Lower lobe of right lung (tissue), 2 donors: ENCODE measurements at regions not wholly inside any gene's neighbourhood (a gene's known extent, or its start where the extent isn't known, plus 50 kb on each side); places are given as distances from the start of the nearest gene placed in this dataset.

Experiments
- ATAC-seq, 2 donors: fragments of 200-7000 bp; cut with Tn5 transposase; one replicate each; pipeline ENCODE4 v1.9.1; 2020 to 2022; ENCODE audit warnings: mild to moderate bottlenecking in 2 of 2, moderate library complexity in 2 of 2
- DNase-seq: peaks from one replicate; pipeline ENCODE4 v3.0.0-alpha.2; 2020
- H3K27ac ChIP-seq: fragments of 200-600 bp; one replicate; pipeline ENCODE4 v1.8.0; 2022
- H3K27me3 ChIP-seq: fragments of 200-600 bp; one replicate; pipeline ENCODE4 v1.8.0; 2022; ENCODE audit warnings: low read depth
- H3K36me3 ChIP-seq: fragments of 200-600 bp; one replicate; pipeline ENCODE4 v1.8.0; 2022; ENCODE audit warnings: mild to moderate bottlenecking
- H3K4me1 ChIP-seq: fragments of 200-600 bp; one replicate; pipeline ENCODE4 v1.8.0; 2022
- H3K4me3 ChIP-seq: fragments of 200-600 bp; one replicate; pipeline ENCODE4 v1.8.0; 2022; ENCODE audit warnings: mild to moderate bottlenecking
- H3K9me3 ChIP-seq: fragments of 200-600 bp; one replicate; pipeline ENCODE4 v1.8.0; 2022
- intact Hi-C: fragments of 100-400 bp; cut with DNase I; formaldehyde crosslinking; loops from one replicate; pipeline ENCODE4 v1.11.0; 2022
- TF ChIP-seq, protein P1 (sequence below): fragments of 200-600 bp; IDR thresholded peaks from one replicate; pipeline ENCODE4 v1.8.0; 2022; ENCODE audit warnings: antibody characterized with exemption, mild to moderate bottlenecking
- donor health status: DM: no; HTN: yes; CAD: no; lungs with severe emphysema.

GRCh38 chr3:177333533-177334520 is 136.5 kb upstream of the TBL1XR1 start:
- intact Hi-C loops, result no loop called here
- Histone ChIP-seq H3K4me3 (no peak overlapping the region), H3K27me3 (no peaks in the 10 kb centered on the region), H3K4me1 (peaks cover 43% of the 10 kb centered on the region), H3K9me3 (no peaks in the 10 kb centered on the region), H3K27ac (no peak overlapping the region), H3K36me3 (no peaks in the 10 kb centered on the region)
- TF ChIP-seq, protein P1, sequence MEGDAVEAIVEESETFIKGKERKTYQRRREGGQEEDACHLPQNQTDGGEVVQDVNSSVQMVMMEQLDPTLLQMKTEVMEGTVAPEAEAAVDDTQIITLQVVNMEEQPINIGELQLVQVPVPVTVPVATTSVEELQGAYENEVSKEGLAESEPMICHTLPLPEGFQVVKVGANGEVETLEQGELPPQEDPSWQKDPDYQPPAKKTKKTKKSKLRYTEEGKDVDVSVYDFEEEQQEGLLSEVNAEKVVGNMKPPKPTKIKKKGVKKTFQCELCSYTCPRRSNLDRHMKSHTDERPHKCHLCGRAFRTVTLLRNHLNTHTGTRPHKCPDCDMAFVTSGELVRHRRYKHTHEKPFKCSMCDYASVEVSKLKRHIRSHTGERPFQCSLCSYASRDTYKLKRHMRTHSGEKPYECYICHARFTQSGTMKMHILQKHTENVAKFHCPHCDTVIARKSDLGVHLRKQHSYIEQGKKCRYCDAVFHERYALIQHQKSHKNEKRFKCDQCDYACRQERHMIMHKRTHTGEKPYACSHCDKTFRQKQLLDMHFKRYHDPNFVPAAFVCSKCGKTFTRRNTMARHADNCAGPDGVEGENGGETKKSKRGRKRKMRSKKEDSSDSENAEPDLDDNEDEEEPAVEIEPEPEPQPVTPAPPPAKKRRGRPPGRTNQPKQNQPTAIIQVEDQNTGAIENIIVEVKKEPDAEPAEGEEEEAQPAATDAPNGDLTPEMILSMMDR, result no peak
- DNase-seq, result peak; percentile 58
- peak; percentile 68 to 85 for ATAC-seq

GRCh38 chr3:177334803-177335202 is 137.5 kb upstream of the TBL1XR1 start:
- intact Hi-C loops, result no loop called here
- Histone ChIP-seq H3K27ac (no peak overlapping the region), H3K9me3 (no peaks in the 10 kb centered on the region), H3K36me3 (no peaks in the 10 kb centered on the region), H3K4me1 (peaks cover 45% of the 10 kb centered on the region), H3K4me3 (no peak overlapping the region), H3K27me3 (no peaks in the 10 kb centered on the region)
- TF ChIP-seq, protein P1, result no peak
- DNase-seq (no peak), ATAC-seq (no peak)

GRCh38 chr3:177335728-177336127 is 138.4 kb upstream of the TBL1XR1 start:
- ATAC-seq, result no peak
- no peak overlapping the region for H3K4me3 ChIP-seq
- H3K4me1 ChIP-seq, result peaks cover 45% of the 10 kb centered on the region
- DNase-seq, result no peak
- no peak overlapping the region for H3K27ac ChIP-seq
- intact Hi-C loops, result no loop called here
- TF ChIP-seq, protein P1, result no peak
- no peaks in the 10 kb centered on the region for H3K9me3 ChIP-seq
- H3K36me3 ChIP-seq, result no peaks in the 10 kb centered on the region
- no peaks in the 10 kb centered on the region for H3K27me3 ChIP-seq

DNA sequence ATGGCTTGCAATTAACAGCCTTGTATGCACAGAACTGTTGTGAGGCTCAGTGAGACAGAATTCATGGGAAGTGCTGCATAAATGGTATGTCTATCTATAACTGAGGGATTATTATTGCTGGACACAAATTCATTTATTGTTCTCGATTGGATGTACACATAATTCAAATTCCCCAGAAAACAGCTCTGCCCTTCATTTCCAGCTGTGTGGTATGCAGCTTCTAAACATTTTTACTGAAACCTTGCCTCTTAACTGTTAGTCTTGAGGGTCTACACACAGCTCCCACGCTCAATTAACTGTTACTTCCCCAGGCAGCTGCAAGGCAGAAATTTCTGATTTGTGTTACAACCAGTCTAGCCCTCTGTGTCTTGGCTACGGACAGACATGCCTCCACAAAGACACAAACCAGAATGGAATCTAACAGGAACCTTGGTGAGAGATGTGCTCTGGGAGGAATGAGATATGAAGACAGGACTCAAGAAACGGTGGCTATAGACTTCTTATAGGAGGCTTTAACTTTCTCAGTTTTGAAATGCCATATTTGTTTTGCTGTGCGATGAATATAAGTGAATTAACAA is 139.7 kb upstream of the TBL1XR1 start:
- Histone ChIP-seq H3K9me3 (no peaks in the 10 kb centered on the region), H3K4me3 (no peak overlapping the region), H3K27me3 (no peaks in the 10 kb centered on the region), H3K4me1 (peaks cover 45% of the 10 kb centered on the region), H3K27ac (no peak overlapping the region), H3K36me3 (no peaks in the 10 kb centered on the region)
- TF ChIP-seq, protein P1, result no peak
- intact Hi-C loops, result no loop called here
- DNase-seq (no peak), ATAC-seq (no peak)

DNA sequence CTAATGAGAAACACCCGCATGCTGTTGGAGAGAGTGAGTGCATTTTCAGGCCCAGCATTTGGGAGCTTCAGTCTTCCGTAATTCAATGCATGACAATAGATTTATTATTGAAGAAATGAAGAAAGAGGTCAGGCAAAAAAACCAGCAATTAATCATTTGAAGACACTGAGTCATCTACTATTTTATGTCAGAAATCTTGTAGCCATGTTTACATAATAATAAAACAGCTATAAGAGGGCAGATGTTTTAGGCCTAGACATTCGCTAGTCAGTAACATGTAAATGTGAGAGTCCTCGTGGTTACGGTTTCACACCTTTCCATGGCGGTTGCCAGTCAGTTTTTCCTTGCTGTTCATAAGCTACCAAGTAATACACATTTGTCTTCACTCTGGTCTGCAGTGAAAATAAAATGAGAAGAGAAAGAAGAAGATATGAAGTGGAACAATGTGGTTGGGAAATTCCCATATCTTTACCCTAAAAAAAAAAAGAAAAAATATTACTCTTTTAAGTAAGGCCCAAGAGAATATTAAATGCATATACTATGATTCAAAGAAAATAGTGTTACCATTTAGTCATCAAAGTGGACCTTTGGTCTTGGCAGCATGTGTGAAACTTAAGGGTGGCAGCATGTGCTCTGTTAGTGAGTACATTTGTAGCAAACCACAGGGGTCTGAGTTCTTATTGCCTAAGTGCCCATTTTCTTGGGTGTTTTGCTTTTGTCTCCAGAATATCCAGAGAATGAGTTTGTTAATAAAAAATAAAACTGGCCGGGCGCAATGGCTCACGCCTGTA is 140.5 kb upstream of the TBL1XR1 start:
- H3K4me1 ChIP-seq, result peaks cover 45% of the 10 kb centered on the region
- no peak for ATAC-seq
- no peak for DNase-seq
- no peak overlapping the region for H3K27ac ChIP-seq
- intact Hi-C loops, result no loop called here
- H3K9me3 ChIP-seq, result no peaks in the 10 kb centered on the region
- no peaks in the 10 kb centered on the region for H3K27me3 ChIP-seq
- no peak overlapping the region for H3K4me3 ChIP-seq
- H3K36me3 ChIP-seq, result no peaks in the 10 kb centered on the region
- TF ChIP-seq, protein P1, result no peak
